GM21526 (cell line): ENCODE measurements at regions not wholly inside any gene's neighbourhood (a gene's known extent, or its start where the extent isn't known, plus 50 kb on each side); places are given as distances from the start of the nearest gene placed in this dataset.
"Not testable (repeated sequence)": the region's sequence is repeated elsewhere in the genome, so short reads cannot be mapped to it uniquely, and the experiment has no call there.

Experiments
- ATAC-seq: cut with Tn5 transposase; IDR thresholded peaks from one replicate; pipeline ENCODE4 v1.9.1; 2021; ENCODE audit warnings: moderate library complexity; ENCODE audit not compliant: unreplicated experiment, low FRiP score

DNA sequence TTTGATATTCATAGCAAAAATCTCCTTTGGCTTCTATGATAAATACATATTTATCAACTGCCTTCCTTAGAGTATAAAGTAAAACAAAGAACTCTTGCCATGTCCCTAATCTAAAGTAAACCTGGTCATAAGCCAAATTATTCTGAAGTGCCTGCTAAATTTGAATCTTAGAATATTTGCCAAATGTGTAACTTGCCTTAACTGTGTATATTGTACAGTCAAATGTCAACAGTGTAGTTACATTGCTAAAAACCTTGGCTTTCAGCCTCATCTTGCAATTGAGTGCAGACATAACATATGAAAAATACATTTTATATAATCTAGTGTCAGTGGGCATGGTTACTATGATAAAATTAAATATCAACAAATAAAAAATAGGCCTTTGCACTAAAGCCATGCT lies 583.4 kb upstream of the ADAMTS5 start:
- ATAC-seq, result no peak

DNA sequence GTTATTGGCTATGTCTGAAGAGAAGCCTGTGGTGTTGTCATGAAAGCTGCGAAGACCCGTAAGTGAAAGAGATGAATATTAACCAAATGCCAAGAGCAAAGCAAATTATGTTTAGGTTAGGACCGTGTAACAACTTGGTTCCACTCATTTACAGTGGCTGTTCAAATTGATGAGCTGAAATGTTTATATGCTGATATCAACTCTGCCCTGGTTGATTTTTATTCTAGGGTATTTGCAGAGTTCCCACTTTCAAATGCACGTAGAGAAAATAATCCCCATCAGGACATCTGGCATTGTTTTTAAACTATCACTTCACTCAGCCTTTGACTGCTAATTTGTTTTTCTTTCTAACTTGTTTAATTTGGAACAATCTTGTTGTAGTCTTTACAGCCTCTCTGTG lies 581.6 kb upstream of the ADAMTS5 start:
- ATAC-seq, result no peak

DNA sequence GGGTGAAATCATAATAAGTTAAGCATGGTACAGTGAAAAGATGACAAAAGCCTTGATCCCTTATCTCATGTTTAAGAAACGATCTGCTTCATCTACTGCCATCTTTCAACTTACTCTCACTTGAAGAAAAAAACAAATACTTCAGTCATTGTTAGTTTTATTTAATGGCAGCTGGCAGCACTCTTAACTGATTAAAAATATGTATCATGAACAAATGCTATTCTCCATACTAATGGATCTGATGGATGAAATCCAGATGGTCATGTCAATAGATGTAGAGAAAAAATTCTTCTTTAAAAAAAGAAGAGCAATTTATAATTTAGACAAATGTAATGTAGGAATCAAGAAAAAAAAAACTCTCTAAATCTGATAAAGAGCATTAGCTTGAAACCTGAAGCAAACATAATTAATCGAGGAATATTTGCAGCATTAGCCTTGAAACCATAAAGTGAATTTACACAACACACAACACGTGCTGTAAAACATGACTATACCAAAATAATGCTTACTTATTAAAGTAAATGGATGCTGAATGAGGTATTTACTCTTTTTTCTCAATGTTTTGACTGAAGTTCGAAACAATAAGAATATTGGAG lies 579.0 kb upstream of the ADAMTS5 start:
- ATAC-seq, result no peak

DNA sequence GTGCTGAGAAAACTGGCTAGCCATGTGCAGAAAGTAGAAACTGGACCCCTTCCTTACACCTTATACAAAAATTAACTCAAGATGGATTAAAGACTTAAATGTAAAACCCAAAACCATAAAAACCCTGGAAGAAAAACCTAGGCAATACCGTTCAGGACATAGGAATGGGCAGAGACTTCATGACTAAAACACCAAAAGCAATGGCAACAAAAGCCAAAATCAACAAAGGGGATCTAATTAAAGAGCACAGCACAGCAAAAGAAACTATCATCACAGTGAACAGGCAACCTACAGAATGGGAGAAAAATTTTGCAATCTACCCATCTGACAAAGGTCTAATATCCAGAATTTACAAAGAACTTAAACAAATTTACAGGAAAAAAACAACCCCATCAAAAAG lies 575.2 kb upstream of the ADAMTS5 start:
- ATAC-seq, result not testable (repeated sequence)

DNA sequence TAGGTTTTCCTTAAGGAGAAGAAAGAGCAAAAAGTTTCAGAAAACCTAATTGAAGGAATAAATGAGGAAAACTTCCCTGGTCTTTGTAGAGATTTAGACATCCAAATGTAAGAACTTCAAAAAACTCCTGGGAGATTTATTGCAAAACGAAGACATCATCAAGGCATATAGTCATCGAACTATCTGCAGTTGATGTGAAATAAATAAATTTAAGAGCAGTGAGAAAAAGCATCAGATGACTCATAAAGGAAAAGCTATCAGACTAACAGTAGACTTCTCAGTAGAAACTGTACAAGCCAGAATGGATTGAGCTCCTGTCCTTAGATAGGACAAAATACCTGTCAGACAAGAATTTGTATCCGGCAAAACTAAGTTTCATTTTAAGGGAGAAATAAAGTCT lies 569.4 kb upstream of the ADAMTS5 start:
- ATAC-seq, result no peak

DNA sequence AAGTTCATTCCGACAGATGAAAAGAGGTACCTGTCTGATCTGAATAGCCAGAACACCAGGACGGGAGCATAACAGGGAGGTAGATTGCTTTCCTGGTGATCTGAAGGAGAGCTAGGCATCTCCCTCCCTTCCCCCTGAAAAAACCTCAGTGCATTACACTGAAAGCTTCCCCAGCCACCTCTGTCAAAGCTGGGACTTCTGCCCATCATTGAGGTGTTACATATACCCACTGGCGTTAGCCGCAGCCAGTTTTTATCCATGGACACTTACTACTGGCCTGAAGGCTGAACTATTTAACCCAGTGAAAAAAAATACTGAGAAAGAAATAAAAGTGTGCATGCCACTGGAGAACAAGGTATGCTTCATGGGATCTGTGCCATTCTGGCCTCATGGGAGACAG lies 568.3 kb upstream of the ADAMTS5 start:
- ATAC-seq, result no peak

DNA sequence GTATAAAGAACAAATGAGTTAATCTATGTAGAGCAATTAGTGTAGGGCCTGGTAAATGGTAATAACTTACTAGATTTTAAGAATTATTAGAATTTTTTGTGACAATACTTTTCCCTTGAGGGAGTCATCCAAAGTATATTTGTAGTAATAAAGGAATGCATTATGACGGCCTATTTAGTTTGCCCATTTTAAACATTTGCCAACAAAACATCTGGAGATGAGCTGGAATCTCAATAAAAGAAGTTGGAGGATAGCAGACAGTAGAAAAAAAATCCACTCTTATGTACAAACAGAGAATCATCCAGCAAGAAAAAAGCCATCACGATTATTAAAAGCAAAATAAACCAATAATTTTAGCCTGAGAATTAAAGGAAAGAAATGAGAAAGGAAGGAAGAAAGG lies 567.3 kb upstream of the ADAMTS5 start:
- no peak for ATAC-seq

DNA sequence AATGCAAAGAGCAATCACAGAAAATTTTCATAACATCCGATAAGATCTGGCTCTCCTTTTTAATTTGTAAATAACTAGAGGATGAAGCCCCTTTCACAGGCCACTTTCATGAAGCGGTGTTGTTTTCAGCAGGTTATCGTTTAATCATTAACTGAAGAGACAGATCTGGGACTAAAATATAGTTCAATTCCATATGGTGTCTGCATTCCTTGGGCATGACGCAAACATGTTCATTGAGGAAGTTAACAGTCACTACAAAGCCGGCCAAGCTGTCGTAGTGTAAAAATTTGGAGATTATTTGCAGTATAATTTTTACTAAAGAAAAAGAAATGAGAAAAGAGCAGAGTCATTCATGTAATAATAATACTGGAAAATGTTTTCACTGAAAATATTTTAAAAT lies 565.2 kb upstream of the ADAMTS5 start:
- ATAC-seq, result no peak

DNA sequence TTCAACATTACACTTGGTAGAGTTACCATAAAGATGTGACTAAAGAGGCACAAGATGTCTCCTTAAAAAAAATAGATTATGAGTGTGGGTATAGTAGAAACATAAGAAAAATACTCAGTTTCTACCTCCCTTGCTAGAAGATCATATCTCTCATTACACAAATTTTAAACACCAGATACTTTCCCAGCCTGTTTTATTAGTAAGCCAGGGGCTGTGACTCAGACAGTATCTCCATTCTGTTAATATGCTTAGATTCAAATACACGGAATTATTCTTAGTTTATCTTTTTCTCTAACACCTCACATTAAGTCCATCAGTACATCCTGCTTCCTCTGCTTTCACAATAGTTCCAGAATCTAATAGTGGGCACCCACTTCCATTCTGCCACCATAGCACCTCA lies 561.8 kb upstream of the ADAMTS5 start:
- no peak for ATAC-seq

DNA sequence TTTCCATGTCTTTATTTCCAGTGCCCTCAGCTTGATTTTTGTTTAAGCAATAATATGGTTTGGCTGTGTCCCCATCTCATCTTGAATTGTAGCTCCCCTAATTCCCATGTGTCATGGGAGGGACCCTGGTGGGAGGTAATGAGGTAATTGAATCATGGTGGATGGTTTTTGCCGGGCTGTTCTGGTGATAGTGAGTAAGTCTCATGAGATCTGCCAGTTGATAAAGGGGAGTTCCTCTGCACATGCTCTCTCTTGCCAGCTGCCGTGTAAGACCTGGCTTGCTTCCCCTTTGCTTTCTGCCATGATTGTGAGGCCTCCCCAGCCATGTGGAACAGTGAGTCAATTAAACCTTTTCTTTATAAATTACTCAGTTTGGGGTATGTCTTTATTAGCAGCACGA lies 559.6 kb upstream of the ADAMTS5 start:
- ATAC-seq, result no peak

DNA sequence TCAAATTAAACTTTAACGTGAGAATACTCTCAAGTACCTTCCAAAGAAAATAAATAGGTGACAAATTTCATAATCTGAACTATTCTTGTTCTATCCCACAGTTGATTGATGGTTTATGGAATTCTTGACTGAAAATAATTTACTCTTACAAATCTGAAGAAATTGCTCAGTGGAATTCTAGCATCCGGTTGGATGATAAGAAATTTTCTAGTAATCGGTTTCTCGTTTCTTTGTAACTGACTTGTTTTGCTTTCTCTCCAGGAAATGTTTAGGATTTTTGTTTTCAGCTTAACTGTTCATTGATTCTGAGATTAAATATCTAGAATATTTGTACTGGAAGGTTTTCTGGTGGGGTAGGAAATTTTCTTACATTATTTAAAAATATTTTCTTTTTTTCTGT lies 558.9 kb upstream of the ADAMTS5 start:
- no peak for ATAC-seq

DNA sequence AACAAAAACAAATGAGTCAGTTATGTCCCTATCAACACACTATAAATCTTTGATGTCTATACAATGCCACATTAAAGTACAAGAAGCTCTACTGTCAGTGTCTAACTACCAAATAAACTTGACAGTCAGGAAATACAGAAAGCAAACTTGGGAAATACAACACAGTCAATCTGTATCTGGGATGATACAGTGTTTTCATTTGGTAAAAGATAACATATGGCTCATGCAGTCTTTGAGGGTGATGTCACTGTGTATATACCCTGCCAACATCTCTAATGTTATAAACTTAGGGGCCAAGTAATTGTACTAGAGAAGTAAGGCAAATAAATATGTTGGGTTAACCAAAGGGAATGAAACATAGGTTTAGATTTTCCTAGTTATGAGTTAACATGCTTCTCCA lies 552.5 kb upstream of the ADAMTS5 start:
- ATAC-seq, result no peak

DNA sequence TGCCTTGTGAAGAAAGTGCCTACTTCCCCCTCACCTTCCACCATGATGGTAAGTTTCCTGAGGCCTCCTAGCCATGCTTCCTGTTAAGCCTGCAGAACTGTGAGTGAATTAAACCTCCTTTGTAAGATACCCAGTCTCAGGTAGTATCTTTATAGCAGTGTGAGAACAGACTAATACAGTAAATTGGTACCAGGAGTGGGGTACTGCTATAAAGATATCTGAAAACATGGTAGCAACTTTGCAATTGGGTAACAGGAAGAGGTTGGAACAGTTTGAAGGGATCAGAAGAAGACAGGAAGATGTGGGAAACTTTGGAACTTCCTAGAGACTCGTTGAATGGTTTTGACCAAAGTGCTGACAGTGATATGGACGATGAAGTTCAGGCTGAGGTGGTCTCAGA lies 550.3 kb upstream of the ADAMTS5 start:
- ATAC-seq, result not testable (repeated sequence)

DNA sequence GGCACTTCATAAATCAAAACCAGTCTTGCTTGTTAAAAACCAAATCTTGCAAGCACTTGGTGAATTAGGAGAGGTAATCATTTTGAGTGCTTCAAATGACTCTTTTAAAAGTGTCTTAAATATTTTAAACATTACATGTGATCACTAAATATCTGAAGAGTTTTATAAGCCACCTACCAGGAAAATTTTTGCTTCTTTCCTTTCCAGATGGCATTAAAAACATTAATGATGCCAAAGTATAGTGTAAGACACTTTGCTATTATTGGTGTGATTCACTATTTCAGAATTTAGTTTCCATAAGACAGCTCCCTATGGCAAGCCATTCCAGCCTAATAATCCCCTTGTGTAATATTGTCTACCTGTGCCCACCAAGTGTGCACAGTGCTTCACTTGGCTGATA lies 548.8 kb upstream of the ADAMTS5 start:
- no peak for ATAC-seq

DNA sequence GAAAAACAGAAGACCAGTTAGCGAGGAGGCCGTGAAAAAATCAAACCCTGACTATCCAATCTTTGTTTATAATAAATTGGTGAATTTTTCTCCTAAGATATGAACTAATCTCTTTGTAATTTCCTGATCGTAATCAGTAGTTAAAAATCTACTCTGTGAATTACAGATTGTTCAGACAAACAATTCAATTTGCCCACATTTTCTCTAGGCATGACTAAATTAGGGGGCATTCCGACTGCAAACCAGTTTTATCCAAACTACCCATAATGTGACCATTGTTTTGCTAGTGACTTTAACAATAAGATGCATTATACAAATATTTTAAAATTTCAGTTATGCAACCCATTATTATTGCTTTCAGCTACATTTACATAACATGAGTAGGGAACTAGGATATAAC lies 546.9 kb upstream of the ADAMTS5 start:
- ATAC-seq, result no peak

DNA sequence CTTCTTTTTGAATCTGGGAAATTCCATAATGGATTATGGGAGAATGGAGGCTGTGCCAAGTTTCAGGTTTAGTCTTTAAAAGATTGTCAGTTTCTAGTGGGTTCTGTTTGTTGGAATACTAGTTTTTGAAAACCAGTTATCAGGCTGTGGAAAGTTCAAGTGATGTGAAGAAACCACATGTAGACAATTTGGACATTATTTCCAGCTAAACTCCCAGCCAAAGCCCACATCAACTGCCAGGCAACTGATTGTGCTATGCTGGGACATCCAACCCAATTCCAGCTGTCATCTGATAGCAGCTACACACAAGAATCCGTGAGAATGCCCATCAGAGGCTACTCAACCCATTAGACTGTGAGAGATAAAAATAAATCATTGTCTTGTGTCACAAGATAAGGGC lies 546.1 kb upstream of the ADAMTS5 start:
- no peak for ATAC-seq

DNA sequence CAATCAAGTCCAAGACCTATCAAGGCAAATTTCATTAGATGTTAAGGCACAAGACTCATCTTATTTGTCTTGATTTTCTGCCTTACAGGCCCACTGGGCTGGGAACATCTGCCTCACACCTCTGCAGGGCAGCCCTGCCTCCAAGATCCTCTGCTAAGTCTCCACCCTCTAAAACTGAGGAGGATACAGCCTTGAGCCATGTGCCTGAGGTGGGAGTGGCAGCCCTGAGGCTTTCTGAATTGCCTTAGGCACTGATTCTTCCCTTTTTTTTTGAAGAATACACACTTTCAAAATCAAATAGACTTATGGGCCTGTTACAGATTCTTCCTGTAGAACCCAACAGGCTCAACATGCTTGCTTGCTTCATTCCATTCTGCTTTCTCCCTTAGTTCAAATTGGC lies 544.3 kb upstream of the ADAMTS5 start:
- no peak for ATAC-seq

DNA sequence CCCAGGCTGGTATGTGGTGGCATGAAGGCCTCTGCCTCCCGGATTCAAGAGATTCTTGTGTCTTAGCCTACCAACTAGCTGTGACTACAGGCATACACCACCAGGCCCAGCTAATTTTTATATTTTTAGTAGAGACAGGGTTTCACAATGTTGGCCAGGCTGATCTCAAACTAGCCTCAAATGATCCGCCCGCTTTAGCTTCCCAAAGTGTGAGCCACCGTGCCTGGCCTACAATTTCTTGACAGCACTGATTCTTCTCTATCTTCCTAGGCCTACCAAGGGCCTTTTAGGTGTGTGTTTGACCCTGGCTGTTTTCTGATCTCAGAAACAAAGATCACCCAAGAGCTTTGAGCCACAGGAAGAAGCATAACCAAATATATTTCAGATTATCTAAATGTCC lies 540.8 kb upstream of the ADAMTS5 start:
- ATAC-seq, result no peak

DNA sequence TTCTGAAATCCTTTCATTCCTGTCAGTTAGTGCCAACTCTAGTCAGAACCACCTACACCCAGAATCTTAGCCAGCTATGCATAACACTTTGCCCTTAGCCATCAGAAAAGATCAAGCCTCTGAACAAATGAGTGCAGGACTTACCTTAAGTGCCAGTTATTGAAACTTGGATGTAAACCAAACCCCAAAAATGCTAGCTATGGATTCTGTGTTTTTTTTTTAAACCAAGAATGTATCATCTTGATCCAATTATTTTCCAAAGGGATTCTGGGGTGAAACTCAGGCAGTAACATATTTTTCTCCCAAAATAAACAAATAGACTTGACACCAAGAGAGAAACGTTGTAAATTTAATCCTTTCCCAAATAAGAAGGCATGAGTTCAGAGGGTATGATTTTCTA lies 538.6 kb upstream of the ADAMTS5 start:
- no peak for ATAC-seq

DNA sequence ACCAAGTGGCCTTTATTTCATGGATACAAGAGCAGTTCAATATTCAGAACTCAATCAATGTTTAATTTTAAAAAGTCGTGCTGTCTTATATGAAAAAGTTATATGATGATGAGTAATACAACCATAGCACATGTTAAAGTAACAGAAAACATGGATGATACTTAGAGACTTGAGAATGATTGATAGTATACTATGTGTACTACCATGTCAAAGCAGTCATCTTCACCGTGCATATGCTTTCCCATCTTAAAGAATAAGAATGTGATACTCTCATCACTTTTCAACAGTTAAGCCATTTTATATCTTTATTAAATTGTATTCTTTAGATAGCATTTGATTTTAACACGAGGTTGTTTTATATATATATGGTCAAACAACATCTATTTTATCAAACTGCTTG lies 535.9 kb upstream of the ADAMTS5 start:
- ATAC-seq, result no peak

DNA sequence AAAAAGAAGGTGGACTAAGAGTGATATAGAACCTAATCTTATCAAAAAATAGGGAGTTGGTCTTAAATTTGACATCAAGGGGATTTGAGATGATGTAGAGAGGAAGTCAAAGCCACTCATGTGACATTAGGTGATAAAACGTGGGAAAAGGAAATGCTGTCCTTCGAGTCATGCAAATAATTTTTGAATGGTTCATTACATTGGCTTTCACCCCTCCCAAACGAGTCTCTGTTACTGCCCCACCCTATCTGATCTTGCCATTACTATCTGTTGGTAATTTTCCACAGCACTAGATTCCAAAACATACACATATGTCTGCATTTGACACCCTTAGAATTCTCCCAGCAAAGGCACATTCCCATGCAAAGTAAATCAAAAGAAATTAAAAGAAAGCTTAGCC lies 531.1 kb upstream of the ADAMTS5 start:
- ATAC-seq, result no peak

DNA sequence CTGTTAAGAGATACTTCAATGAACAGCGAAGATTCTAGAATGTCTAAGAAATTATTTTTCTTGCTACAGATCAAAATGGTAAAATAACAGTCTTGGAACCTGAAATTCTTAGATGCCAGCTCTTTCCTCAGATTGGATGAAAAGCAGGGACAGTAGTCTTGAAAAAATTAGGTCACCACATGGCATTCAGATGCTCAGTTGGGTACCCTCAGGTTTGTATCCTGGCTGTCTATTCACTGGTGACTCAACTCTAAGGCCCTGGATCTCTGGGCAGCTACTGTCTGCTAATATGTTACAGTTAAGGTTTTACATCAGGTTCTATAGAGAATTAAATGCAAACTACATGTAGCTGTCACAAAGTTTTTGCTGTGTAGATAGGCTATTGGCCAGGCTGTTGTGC lies 528.9 kb upstream of the ADAMTS5 start:
- no peak for ATAC-seq

DNA sequence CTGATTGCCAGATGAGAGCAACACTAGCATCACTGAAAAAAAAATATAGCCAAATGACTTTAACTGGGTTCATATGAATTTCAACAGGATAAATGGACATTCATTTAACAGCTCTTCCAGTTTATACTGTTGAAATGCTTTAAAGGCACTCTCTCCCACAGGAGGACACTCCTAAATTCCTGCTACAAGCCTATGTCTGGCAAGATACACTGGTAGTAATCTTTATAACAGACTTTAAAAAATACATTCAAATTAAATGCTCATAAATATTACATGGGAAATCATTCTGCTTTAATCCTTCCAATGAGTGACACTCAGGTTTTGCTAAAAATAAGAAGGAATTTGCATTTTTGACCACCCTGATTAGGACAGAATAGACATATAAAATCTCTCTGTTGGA lies 526.7 kb upstream of the ADAMTS5 start:
- ATAC-seq, result no peak
